ENCODE measurements at regions not wholly inside any gene's neighbourhood (a gene's known extent, or its start where the extent isn't known, plus 50 kb on each side); places are given as distances from the start of the nearest gene placed in this dataset.

- TF ChIP-seq CTCF (IDR thresholded peaks at IDR 0.05; ENCODE audit: low read depth, low read length, missing control alignments): no peak
- DNase-seq (ENCODE audit: low read depth): no peak
- H3K4me3 ChIP-seq (ENCODE audit: low read depth, low read length): no peak overlapping the region
These were observed 1678.8 kb downstream of the MAT2B start for GRCh38 chr5:165184183-165184582.

GRCh38 chr5:165185716-165186115, 1680.3 kb downstream of the MAT2B start:
- TF ChIP-seq CTCF (IDR thresholded peaks at IDR 0.05; ENCODE audit: low read depth, low read length, missing control alignments): no peak
- no peak overlapping the region for H3K4me3 ChIP-seq (ENCODE audit: low read depth, low read length)

GRCh38 chr5:165187815-165188214, 1682.4 kb downstream of the MAT2B start:
- TF ChIP-seq CTCF (IDR thresholded peaks at IDR 0.05; ENCODE audit: low read depth, low read length, missing control alignments): no peak
- no peak overlapping the region for H3K4me3 ChIP-seq (ENCODE audit: low read depth, low read length)
- no peak for DNase-seq (ENCODE audit: low read depth)

More at GRCh38 chr5:165185716-165186115, 1680.3 kb downstream of the MAT2B start:
- DNase-seq (ENCODE audit: low read depth): no peak

GRCh38 chr5:165188556-165189175, 1683.2 kb downstream of the MAT2B start:
- H3K4me3 ChIP-seq (ENCODE audit: low read depth, low read length): no peak overlapping the region
- TF ChIP-seq CTCF (IDR thresholded peaks at IDR 0.05; ENCODE audit: low read depth, low read length, missing control alignments): no peak
- no peak for DNase-seq (ENCODE audit: low read depth)

GRCh38 chr5:165196961-165197360, 1691.5 kb downstream of the MAT2B start:
- no peak for TF ChIP-seq CTCF (IDR thresholded peaks at IDR 0.05; ENCODE audit: low read depth, low read length, missing control alignments)
- no peak overlapping the region for H3K4me3 ChIP-seq (ENCODE audit: low read depth, low read length)
- DNase-seq (ENCODE audit: low read depth): no peak

GRCh38 chr5:165201369-165201768, 1696.0 kb downstream of the MAT2B start:
- no peak for TF ChIP-seq CTCF (IDR thresholded peaks at IDR 0.05; ENCODE audit: low read depth, low read length, missing control alignments)
- DNase-seq (ENCODE audit: low read depth): no peak

More at GRCh38 chr5:165201369-165201768, 1696.0 kb downstream of the MAT2B start:
- no peak overlapping the region for H3K4me3 ChIP-seq (ENCODE audit: low read depth, low read length)

All from GM12864 (cell line).